ENCODE measurements at regions not wholly inside any gene's neighbourhood (a gene's known extent, or its start where the extent isn't known, plus 50 kb on each side); places are given as distances from the start of the nearest gene placed in this dataset.

- no peak for DNase-seq (ENCODE audit: low spot score)
These were observed 1428.0 kb upstream of the LRRTM3 start for GRCh38 chr10:65497837-65498236.

DNA sequence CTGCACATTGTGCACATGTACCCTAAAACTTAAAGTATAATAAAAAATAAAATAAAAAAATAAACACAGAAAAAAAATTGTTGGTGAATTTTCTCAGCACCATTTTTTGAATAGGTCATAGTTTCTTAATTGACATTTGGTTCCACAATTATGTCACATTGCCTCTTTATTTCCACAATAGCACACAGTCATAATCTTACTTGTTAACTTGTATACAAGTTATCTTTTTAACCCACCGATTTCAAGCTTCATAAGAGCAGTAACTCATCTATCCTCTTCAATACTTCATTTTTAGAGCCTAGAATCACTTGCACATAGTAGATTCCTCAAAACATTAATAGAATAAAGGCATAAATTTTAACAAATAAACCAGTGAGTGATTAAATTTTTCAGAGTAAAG is 1425.1 kb upstream of the LRRTM3 start:
- DNase-seq (ENCODE audit: low spot score) = no peak

DNA sequence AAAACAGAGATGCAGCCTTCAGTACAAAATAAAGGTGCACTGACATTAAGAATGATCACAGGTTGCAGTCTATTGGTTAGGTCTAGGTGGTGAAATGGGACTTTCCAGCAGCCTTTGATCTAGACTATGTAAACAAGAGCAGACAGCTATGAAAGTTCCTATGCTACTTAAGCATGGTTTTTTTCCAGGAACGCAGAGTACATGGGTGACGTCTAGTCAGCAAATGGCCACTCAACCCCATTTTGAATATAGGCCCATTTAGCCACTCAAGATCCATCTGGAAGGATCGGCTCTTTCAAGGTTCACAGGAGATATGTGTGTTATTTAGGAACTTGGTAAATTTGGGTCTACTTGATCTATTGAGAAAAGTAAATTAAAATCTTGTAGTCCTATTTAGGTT is 1424.6 kb upstream of the LRRTM3 start:
- no peak for DNase-seq (ENCODE audit: low spot score)

DNA sequence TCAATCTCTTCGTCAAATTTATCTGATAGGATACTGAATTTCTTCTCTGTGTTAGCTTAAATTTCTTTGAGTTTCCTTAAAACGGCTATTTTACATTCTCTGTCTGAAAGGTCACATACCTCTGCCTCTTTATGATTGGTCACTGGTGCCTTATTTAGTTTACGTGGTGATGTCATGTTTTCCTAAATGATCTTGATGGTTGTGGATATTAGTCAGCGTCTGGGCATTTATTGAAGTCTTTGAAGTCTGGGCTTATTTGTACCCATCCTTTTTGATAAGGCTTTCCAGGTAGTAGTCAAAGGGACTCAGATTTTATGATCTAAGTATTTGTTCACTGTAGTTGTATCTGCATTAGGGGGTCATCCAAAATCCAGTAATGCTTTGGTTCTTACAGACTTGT is 1407.5 kb upstream of the LRRTM3 start:
- no peak for DNase-seq (ENCODE audit: low spot score)

DNA sequence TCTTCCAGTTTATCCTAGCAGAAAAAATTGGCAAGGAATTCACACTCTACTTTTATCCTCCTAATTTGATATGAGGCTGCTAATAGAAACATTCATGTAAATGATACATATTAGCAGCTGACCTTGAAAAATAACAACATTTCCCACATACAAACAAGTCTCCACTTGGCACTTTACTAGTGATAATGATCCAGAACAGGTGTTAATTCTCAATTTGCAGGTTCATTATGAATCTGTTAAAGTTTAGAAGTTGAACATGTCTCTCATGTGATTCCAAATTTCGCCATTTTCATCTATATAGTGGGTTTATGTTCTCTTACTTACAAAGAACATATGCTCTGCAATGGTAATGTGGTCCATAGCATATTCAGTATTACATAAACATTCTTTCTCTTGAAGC is 1396.8 kb upstream of the LRRTM3 start:
- DNase-seq (ENCODE audit: low spot score) = no peak

DNA sequence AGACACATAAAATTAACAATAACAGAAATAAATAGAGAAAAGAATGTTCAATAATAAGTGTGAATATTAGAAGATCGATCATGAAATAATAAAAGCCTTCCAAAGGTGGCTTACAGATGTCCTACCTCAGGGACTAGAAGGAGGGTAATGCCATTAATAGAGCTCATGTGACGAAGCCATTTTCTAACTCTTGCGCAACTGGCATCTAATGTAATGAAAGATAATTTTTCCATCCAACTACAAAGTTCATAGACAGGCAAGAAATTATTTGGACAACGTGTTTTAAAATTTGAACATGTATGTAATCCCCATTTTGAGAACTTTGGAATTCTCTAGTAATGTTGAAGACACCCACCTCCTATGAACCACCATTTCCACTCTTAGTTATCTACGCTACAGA is 1394.3 kb upstream of the LRRTM3 start:
- no peak for DNase-seq (ENCODE audit: low spot score)

GRCh38 chr10:65534771-65535170 is 1391.1 kb upstream of the LRRTM3 start:
- DNase-seq (ENCODE audit: low spot score) = no peak

- DNase-seq (ENCODE audit: low spot score) = no peak
These were observed 1381.1 kb upstream of the LRRTM3 start for GRCh38 chr10:65544756-65545155.

DNA sequence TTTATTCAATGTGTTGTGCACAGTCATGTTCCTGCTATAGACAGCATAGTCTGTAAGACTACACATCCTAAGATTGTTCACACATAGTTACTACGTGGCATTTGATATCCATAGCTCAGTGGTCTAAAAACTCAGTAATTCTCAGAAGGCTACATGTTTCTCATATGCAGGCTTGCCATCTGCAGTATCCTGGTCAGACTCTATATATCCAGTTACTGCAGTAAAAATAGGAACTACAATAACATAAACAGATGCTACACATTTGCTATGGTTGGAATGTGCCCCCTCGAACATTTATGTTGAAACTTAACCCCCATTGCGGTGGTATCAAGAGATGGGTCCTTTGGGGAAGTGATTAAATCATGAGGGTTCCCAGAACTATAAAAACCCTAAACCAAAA is 1377.8 kb upstream of the LRRTM3 start:
- DNase-seq (ENCODE audit: low spot score) = no peak

DNA sequence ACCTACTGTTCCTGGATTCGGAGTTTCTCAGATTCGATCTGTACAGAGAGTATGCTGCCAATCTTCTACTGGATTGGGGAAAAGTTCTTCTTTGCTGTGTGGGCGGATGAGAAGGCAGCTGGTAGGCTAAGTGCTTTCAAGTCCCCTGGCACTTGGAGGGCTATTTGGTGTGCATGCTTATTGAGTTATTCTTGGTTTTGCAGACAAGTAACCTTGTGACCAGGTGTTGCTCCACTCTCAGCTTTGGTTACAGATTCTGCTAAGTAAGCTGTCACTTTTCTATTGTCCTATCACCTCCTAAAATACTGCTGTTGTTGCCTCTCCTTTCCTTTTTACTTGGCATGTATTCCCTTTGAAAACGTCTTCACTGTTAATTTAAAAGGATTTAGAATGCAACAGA is 1375.1 kb upstream of the LRRTM3 start:
- no peak for DNase-seq (ENCODE audit: low spot score)

GRCh38 chr10:65555192-65555591 is 1370.6 kb upstream of the LRRTM3 start:
- no peak for DNase-seq (ENCODE audit: low spot score)

- DNase-seq (ENCODE audit: low spot score) = no peak
These were observed 1369.8 kb upstream of the LRRTM3 start for GRCh38 chr10:65556006-65556405.

DNA sequence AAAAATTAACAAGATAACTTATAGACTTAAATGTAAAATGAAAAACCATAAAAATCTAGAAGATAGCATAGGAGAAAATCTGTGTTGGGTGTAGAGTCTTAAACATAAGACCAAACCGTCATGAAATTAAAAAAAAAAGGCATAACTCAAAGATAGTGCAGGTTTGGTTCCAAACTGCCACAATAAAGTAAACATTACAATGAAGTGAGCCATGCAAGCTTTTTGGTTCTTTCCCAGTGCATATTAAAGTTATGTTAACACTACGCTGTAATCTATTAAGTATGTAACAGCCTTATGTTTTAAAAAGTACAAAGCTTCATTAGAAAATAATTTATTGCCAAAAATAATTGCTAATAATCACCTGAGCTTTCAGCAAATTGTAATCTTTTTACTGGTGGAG is 1366.5 kb upstream of the LRRTM3 start:
- DNase-seq (ENCODE audit: low spot score) = no peak

DNA sequence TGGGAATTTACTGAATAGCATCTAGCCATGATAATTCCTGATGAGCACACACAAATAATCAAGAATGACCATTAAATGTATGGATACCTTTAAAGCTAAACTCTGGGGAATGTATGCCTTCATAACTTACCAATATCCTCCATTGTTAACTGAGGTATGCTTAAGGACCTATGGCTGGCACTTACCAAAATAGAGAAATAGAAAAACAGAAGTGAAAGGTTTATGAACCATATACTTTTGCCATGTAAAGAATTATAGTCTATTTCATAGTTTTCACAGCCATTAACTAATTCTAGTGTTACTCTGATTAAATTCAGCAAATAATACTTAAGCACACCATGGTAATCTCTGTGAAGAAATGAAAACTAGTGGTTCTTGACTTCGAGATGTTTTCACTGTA is 1360.6 kb upstream of the LRRTM3 start:
- no peak for DNase-seq (ENCODE audit: low spot score)

DNA sequence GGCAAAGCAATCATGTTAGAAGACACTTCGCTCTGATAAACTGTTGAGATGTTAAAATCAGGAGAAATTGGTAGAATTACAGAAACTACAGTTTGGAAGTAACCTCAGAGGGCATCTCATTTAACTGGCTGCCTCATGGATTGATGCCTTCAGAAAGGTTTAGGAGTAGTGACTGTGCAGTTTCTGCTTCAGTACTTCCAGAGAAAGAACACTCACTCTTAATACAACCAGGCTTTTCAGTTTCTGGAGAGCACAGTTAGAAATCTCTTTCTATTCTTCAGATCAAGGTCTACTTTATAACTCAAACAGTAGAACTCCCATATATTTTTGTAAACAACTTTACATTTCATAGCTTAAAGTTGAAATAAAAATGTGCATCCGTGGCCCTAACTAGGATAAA is 1358.9 kb upstream of the LRRTM3 start:
- DNase-seq (ENCODE audit: low spot score) = no peak

DNA sequence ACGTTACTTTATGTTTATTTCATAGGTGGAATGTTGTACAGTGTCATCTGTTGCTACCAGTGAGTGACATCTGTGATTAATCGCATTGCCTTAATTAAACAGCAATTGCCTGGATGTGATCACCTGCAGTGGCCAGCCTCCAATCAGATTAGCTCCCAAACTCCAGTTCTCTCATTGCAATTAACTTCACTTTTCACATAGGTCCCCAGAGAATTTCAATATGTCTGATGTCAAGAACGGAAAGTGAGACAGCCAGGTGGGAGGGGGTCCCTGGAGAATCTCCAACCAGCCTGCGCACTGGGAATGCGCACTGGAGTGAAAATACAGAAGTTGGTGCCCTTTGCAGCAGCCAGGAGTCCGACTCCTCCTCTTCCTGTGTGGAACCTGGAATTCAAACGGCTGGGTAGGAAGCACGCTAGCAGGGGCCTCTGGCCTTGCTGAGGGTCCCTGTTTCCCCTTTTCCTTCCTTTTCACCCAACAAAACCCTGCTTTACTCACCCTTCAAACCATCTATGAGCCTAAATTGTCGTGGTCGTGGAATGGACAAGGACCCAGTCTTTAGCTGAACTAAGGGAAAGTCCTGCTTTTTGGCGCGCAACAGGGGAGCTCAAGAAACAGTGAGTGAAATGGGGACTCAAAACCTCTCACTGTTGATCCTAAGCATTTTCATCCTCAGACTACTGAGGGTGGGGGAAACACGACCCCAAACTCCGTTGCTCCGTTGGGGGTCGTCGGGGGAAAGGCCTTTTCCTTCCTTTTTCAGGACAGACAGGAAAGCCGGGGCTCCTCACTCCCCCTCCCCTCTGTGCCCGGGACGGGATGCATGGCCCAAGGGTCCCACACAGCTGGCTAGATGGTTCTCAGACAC is 1355.5 kb upstream of the LRRTM3 start:
- DNase-seq (ENCODE audit: low spot score) = peak; percentile 30

DNA sequence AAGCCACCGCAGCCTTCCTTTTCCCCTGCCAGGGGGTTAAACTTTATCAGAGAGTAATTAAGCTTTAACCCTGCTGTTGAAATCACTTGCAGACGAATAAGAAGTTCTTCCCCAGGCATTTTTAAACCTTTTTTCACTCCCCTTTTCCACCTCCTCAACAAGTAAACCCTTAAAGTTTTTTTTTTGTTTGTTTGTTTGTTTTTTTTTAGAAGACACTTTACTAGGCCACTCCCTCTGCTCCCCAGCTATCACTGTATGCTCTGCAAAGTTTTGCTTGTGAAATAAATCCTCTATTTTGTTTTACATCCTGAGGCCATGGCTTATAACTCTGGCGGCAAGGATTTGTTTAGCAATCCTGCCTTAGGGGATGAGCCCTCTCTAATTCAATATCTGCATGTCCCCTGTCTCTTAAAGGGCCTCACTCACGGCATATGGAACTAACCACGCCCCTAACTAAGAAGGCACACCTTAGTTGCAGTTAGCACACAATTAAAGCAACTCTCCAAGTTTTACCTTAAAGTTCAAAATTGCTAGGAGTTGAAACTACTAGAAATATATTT is 1354.7 kb upstream of the LRRTM3 start:
- DNase-seq (ENCODE audit: low spot score) = no peak

- DNase-seq (ENCODE audit: low spot score) = no peak
These were observed 1344.3 kb upstream of the LRRTM3 start for GRCh38 chr10:65581426-65582026.

- no peak for DNase-seq (ENCODE audit: low spot score)
These were observed 1323.5 kb upstream of the LRRTM3 start for GRCh38 chr10:65602182-65602865.

GRCh38 chr10:65611592-65611991 is 1314.2 kb upstream of the LRRTM3 start:
- DNase-seq (ENCODE audit: low spot score) = no peak

GRCh38 chr10:65614956-65615565 is 1310.8 kb upstream of the LRRTM3 start:
- no peak for DNase-seq (ENCODE audit: low spot score)

DNA sequence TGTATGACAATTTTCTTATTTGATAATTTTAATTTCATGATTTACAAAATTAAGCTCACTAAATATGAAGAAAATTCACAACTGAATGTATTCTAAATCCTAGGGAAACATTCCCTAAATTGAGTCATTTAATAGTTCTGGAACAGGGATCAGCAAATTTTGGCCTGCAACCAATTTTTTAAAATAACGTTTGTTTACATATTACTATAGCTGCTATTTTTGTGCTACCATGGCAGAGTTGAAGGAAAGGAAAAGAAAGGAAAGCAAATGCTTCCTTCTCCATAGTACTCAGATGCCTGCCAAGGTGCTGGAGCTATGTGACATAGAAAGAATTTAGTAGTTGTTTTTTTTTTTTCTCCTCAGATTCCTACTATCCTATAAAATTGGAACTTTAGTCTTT is 1307.7 kb upstream of the LRRTM3 start:
- DNase-seq (ENCODE audit: low spot score) = no peak

Measured in AG08395 (cell line).